Cardiac fibroblast (primary cell): ENCODE measurements at regions not wholly inside any gene's neighbourhood (a gene's known extent, or its start where the extent isn't known, plus 50 kb on each side); places are given as distances from the start of the nearest gene placed in this dataset.
"Not testable (repeated sequence)": the region's sequence is repeated elsewhere in the genome, so short reads cannot be mapped to it uniquely, and the experiment has no call there.

Source experiments
- DNase-seq, 2 donors: peaks; one replicate each; pipeline versions ENCODE4 v3.0.0 to v3.0.0-alpha.2; 2010; ENCODE audit warnings: low read depth in 2 of 2
- H3K4me3 ChIP-seq, 2 donors: replicated peaks in 1 of 2; 1 replicate in 1 of 2; 2 replicates in 1 of 2; pipeline ENCODE4 v1.5.1; 2011; ENCODE audit warnings: low read depth in 2 of 2, low read length in 2 of 2, mild to moderate bottlenecking in 2 of 2, moderate library complexity in 1 of 2
- TF ChIP-seq, protein P1 (sequence below): IDR thresholded peaks from one replicate; pipeline ENCODE4 v1.5.1; 2011; ENCODE audit warnings: low read depth, mild to moderate bottlenecking, low read length, inconsistent platforms

DNA sequence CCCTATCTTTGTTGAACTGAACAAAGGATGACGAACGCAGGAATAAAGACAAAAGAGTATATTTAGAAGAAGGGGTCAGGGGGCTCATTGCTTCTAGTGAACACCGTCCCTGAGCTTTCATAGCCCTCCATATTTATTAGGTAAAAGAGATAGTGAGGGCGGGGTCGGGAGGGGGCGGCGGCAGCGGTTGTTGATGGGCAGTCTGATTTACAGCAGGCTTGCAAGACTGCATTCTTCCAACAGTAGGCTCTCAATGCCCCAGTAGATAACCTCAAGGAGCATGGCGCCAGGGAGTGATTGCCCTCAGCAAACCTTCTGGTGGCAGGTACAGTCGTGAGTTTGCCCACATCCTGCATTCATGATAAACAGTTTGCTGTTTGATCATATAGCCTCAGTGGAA is 563.3 kb upstream of the SYNCRIP start:
- no peak overlapping the region for H3K4me3 ChIP-seq
- TF ChIP-seq, protein P1, sequence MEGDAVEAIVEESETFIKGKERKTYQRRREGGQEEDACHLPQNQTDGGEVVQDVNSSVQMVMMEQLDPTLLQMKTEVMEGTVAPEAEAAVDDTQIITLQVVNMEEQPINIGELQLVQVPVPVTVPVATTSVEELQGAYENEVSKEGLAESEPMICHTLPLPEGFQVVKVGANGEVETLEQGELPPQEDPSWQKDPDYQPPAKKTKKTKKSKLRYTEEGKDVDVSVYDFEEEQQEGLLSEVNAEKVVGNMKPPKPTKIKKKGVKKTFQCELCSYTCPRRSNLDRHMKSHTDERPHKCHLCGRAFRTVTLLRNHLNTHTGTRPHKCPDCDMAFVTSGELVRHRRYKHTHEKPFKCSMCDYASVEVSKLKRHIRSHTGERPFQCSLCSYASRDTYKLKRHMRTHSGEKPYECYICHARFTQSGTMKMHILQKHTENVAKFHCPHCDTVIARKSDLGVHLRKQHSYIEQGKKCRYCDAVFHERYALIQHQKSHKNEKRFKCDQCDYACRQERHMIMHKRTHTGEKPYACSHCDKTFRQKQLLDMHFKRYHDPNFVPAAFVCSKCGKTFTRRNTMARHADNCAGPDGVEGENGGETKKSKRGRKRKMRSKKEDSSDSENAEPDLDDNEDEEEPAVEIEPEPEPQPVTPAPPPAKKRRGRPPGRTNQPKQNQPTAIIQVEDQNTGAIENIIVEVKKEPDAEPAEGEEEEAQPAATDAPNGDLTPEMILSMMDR = no peak
- DNase-seq = no peak

DNA sequence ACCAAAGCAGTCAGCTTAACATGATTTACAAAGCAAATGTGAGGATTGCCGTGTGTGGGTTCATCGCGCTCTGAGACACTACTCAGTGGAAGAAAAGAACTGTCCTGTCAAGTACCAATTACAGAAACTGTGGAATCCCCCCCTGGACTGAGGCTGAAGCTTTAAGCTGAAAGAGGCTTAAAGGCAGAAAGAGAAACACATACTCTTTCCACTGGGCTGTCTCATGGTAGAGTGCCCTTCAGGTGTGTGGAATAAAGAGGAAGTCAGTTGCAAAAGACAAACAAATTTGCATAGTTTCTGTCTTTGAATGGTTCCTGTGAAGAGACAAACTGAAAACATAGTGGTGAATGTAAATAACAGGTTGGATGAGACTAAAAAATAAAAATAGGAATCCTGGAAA is 560.4 kb upstream of the SYNCRIP start:
- H3K4me3 ChIP-seq = no peak overlapping the region
- DNase-seq = no peak
- TF ChIP-seq, protein P1 = no peak

DNA sequence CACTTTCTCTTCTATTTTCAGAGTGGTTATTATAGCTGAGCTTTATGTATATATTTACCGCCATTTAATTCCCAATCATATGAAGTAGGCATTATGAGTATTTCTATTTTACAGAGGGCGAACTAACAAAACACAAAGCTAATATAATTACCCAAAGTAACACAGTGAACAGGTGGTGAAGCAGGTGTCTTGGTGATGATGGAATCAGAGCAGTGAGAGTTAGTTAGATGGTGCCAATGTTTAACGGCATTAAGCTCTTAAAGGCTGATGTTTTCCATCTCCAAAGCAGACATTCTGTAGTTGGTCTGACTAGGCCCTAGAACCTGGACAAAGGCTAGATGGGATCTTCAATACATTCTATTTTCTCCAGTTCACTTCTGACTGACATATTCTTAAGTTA is 551.1 kb upstream of the SYNCRIP start:
- DNase-seq = no peak
- TF ChIP-seq, protein P1 = no peak
- no peak overlapping the region for H3K4me3 ChIP-seq

DNA sequence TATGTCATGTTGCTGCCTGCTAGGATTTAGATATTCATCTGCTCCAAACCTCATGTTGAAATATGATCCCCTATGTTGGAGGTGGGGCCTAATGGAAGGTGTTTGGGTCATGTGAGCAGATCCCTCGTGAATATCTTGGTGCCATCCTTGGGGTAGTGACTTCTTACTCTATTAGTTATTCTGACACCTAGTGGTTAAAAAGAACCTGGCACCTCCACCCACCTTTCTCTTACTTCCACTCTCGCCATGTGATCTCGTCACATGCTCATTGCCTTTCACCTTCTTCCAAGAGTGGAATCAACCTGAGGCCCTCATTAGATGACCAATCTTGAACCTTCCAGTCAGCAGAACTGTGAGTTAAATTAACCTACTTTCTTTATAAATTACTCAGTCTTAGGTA is 549.4 kb upstream of the SYNCRIP start:
- DNase-seq = peak in 1 of 2 donors; percentile 12
- TF ChIP-seq, protein P1 = no peak
- no peak overlapping the region for H3K4me3 ChIP-seq

DNA sequence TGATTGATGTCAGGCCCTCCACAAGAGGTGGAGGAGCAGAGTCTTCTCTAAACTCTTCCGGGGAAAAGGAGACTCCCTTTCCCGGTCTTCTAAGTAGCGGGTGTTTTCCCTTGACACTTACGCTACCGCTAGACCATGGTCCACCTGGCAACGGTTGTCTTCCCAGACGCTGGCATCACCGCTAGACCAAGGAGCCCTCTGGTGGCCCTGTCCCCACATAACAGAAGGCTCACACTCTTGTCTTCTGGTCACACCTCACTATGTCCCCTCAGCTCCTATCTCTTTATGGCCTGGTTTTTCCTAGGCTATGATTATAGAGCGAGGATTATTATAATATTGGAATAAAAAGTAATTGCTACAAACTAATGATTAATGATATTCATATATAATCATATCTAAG is 532.5 kb upstream of the SYNCRIP start:
- not testable (repeated sequence) for DNase-seq, H3K4me3 ChIP-seq

DNA sequence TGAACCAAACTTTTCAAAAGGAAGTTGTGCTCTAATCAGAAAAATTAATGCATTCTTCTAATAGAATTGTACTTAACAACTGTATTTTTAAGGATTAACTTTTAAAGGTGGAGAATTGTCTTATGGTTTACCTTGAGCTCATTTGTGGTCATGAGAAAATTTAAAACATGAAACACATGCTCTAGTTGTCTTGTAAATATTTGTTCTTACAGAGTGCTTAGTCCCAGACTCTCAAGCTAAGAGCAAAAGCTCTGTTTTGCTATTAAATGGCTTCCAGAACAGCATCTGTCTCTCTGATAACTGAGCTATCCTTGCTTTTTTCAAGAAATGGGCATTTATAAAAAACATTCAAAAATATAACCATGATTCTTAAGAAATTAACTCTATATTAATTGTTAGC is 512.2 kb upstream of the SYNCRIP start:
- TF ChIP-seq, protein P1 = no peak
- DNase-seq = no peak

DNA sequence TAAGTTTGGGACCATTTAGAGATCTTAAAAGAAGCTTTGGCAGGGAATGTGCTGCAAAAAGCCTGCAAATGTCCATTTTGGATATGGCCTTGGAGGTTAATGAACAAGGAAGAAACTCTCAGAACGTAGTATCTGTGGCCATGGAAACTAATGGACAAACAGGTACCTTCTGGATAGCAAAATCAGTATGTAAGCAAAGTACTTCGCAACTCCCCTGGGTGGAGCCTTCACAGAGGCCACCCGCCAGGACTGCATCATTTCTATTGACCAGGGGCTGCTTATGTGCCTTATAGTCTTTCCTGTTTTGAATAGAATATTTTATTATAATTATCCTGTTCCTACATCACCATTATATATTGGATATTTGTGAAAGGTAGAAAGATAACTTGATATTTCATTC is 510.8 kb upstream of the SYNCRIP start:
- TF ChIP-seq, protein P1 = no peak
- DNase-seq = no peak
- no peak overlapping the region for H3K4me3 ChIP-seq

More for the DNA sequence above, 512.2 kb upstream of the SYNCRIP start:
- no peak overlapping the region for H3K4me3 ChIP-seq
